OCI-LY1 (cell line): ENCODE measurements at regions not wholly inside any gene's neighbourhood (a gene's known extent, or its start where the extent isn't known, plus 50 kb on each side); places are given as distances from the start of the nearest gene placed in this dataset.

ENCODE experiments used
- H2AFZ ChIP-seq: fragments of 200-600 bp; sonication (generic), shearing (Covaris generic); 2 replicates; pipeline ENCODE4 v1.6.0; 2014; ENCODE audit warnings: antibody characterized with exemption, mild to moderate bottlenecking, low read length
- H3F3A ChIP-seq: fragments of 200-600 bp; sonication (generic), shearing (Covaris generic); 2 replicates; pipeline ENCODE4 v1.6.0; 2014; ENCODE audit warnings: mild to moderate bottlenecking, antibody characterized with exemption, low read length, moderate library complexity; ENCODE audit not compliant: insufficient read depth
- H3K27ac ChIP-seq: fragments of 200-600 bp; sonication (generic); 2 replicates; pipeline ENCODE4 v1.5.1; 2014; ENCODE audit warnings: low read length, mixed run types, mild to moderate bottlenecking, low read depth; ENCODE audit not compliant: poor library complexity, severe bottlenecking
- H3K27me3 ChIP-seq: fragments of 200-600 bp; sonication (generic); 2 replicates; pipeline ENCODE4 v1.6.0; 2014; ENCODE audit warnings: antibody characterized with exemption, mild to moderate bottlenecking, low read length, moderate library complexity; ENCODE audit not compliant: insufficient read depth
- H3K36me3 ChIP-seq: fragments of 200-600 bp; sonication (generic); 2 replicates; pipeline ENCODE4 v1.6.1; 2014; ENCODE audit warnings: mild to moderate bottlenecking, antibody characterized with exemption, low read length, moderate library complexity, mixed read lengths; ENCODE audit not compliant: insufficient read depth
- H3K4me1 ChIP-seq: fragments of 200-600 bp; sonication (generic); 2 replicates; pipeline ENCODE4 v1.5.1; 2014; ENCODE audit warnings: mild to moderate bottlenecking, low read length, moderate library complexity; ENCODE audit not compliant: insufficient read depth, severe bottlenecking
- H3K4me2 ChIP-seq: fragments of 200-600 bp; sonication (generic), shearing (Covaris generic); 2 replicates; pipeline ENCODE4 v1.6.1; 2014; ENCODE audit warnings: low read length
- H3K4me3 ChIP-seq: fragments of 200-600 bp; sonication (generic); 2 replicates; pipeline ENCODE4 v1.5.1; 2014; ENCODE audit warnings: low read length, low read depth, mild to moderate bottlenecking, mixed read lengths; ENCODE audit not compliant: poor library complexity, severe bottlenecking
- H3K79me2 ChIP-seq: fragments of 200-600 bp; shearing (Covaris generic); 2 replicates; pipeline ENCODE4 v1.6.1; 2016; ENCODE audit warnings: mixed run types, low read length, mixed read lengths; ENCODE audit not compliant: insufficient read depth
- H3K9ac ChIP-seq: fragments of 200-600 bp; sonication (generic), shearing (Covaris generic); 2 replicates; pipeline ENCODE4 v1.6.1; 2014; ENCODE audit warnings: mild to moderate bottlenecking, low read length, mixed read lengths
- H3K9me2 ChIP-seq: fragments of 200-600 bp; sonication (generic), shearing (Covaris generic); 2 replicates; pipeline ENCODE4 v1.6.1; 2014; ENCODE audit warnings: low read depth, mild to moderate bottlenecking, low read length, mixed read lengths
- H3K9me3 ChIP-seq: fragments of 200-600 bp; shearing (Covaris generic); 2 replicates; pipeline ENCODE4 v1.6.1; 2014; ENCODE audit warnings: low read length, mixed read lengths
- H4K20me1 ChIP-seq: fragments of 200-600 bp; sonication (generic), shearing (Covaris generic); 2 replicates; pipeline ENCODE4 v1.6.0; 2016; ENCODE audit warnings: mild to moderate bottlenecking, low read length; ENCODE audit not compliant: insufficient read depth
- EZH2 ChIP-seq: fragments of 200-600 bp; sonication (generic), shearing (Covaris generic); IDR thresholded peaks from 2 replicates; pipeline ENCODE4 v1.8.0; 2017; ENCODE audit warnings: borderline replicate concordance, mixed run types, mild to moderate bottlenecking, antibody characterized with exemption, low read length, moderate library complexity, mixed read lengths
- TF ChIP-seq, protein P1 (sequence below): fragments of 200-600 bp; sonication (generic), shearing (Covaris generic); IDR thresholded peaks from 2 replicates; pipeline ENCODE4 v1.5.1; 2017; ENCODE audit warnings: mild to moderate bottlenecking, antibody characterized with exemption, low read length, moderate library complexity, mixed read lengths

DNA sequence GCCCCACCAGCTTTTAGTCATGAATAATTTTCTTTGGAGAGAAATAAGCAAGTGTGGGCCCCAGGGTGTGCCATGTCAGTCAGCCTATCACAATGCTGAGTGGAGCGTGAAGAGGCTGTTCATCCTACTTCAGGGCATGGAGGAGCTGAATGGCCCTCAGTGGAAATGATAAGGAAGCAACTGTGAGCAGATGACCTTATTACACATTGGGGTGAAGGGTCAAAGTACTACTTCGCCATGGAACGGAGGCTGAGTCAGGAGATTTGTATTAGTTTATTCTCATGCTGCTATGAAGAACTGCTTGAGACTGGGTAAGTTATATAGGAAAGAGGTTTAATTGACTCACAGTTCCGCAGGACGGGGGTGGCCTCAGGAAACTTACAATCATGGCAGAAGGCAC, 231.0 kb upstream of the ADAMTS16 start:
- H3K79me2 ChIP-seq: no peaks in the 10 kb centered on the region
- no peaks in the 10 kb centered on the region for H3F3A ChIP-seq
- no peaks in the 10 kb centered on the region for H3K9me2 ChIP-seq
- H3K4me3 ChIP-seq: no peak overlapping the region
- H3K27me3 ChIP-seq: 0 out of 2 replicates have a peak, but pooled peaks cover 3% of the 10 kb centered on the region
- H3K27ac ChIP-seq: no peak overlapping the region
- TF ChIP-seq, protein P1, sequence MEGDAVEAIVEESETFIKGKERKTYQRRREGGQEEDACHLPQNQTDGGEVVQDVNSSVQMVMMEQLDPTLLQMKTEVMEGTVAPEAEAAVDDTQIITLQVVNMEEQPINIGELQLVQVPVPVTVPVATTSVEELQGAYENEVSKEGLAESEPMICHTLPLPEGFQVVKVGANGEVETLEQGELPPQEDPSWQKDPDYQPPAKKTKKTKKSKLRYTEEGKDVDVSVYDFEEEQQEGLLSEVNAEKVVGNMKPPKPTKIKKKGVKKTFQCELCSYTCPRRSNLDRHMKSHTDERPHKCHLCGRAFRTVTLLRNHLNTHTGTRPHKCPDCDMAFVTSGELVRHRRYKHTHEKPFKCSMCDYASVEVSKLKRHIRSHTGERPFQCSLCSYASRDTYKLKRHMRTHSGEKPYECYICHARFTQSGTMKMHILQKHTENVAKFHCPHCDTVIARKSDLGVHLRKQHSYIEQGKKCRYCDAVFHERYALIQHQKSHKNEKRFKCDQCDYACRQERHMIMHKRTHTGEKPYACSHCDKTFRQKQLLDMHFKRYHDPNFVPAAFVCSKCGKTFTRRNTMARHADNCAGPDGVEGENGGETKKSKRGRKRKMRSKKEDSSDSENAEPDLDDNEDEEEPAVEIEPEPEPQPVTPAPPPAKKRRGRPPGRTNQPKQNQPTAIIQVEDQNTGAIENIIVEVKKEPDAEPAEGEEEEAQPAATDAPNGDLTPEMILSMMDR: no peak
- no peak for TF ChIP-seq EZH2
- no peak overlapping the region for H3K4me2 ChIP-seq
- H3K9ac ChIP-seq: no peak overlapping the region
- no peaks in the 10 kb centered on the region for H4K20me1 ChIP-seq
- H2AFZ ChIP-seq: no peak overlapping the region
- no peaks in the 10 kb centered on the region for H3K9me3 ChIP-seq
- no peaks in the 10 kb centered on the region for H3K36me3 ChIP-seq
- no peaks in the 10 kb centered on the region for H3K4me1 ChIP-seq

DNA sequence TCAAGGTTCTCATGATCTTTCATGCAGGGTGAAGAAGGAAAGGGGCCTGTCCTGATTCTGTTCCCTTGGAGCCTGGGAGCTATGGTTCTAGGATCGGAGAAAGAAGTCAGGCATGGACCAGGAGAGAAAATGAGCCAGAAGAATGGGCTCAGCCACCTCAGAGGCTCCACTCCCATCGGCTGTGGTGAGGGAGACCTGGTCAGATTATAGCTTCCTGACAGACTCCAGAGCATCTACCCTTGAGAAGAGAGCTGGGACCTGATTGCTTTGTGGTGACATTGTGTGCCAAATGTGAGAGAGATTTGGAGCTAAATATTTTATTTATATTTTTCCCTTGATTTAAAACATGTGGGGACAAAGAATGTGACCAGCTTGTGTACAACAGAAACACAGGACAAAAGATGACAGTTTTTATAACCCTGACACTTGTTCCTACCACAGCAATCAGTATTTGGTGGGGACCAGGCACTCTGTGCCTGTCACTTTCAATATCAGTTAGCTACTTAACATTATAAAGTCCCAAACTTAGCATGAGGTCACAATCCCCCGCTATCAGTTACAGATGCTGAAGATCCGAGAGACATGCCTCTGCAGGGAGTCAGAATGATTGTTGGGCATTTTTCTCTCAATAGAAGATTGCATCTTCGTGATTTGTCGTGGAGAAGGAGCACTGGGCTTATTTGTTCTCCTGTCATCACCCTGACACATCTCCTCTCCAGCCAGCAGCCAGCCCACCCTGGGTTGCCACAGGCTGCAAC, 228.3 kb upstream of the ADAMTS16 start:
- Histone ChIP-seq H2AFZ (no peak overlapping the region), H3K4me3 (no peak overlapping the region), H3K9ac (no peak overlapping the region), H4K20me1 (no peaks in the 10 kb centered on the region), H3K9me2 (no peaks in the 10 kb centered on the region), H3F3A (no peaks in the 10 kb centered on the region), H3K4me2 (no peak overlapping the region), H3K4me1 (no peaks in the 10 kb centered on the region), H3K27me3 (no peaks in the 10 kb centered on the region), H3K9me3 (no peaks in the 10 kb centered on the region), H3K27ac (no peak overlapping the region), H3K79me2 (no peaks in the 10 kb centered on the region), H3K36me3 (no peaks in the 10 kb centered on the region)
- TF ChIP-seq, protein P1: no peak
- TF ChIP-seq EZH2: no peak

DNA sequence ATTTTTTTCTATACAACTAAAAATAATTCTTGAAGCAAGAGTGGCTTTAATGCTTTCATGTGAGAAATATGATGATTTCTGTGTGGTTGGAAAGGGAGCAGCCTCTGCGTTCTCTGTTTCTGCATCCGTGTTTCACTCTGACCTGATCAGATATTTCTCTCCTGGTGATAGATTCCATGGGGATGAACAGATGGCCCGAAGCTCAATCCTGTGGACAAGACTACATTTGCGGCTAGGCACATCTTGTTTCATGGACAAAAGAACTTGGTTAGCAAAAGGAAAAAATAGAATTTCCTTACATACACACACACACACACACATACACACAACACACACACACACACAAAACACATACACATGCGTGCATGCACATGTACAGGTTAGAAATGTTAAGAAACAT, 218.2 kb upstream of the ADAMTS16 start:
- Histone ChIP-seq H3K9me2 (no peaks in the 10 kb centered on the region), H3K4me2 (no peak overlapping the region), H3K4me3 (no peak overlapping the region), H3K27me3 (no peaks in the 10 kb centered on the region), H3K36me3 (no peaks in the 10 kb centered on the region), H3K79me2 (no peaks in the 10 kb centered on the region), H3F3A (no peaks in the 10 kb centered on the region), H4K20me1 (no peaks in the 10 kb centered on the region), H3K9me3 (no peaks in the 10 kb centered on the region), H2AFZ (no peak overlapping the region), H3K4me1 (no peaks in the 10 kb centered on the region), H3K9ac (no peak overlapping the region), H3K27ac (no peak overlapping the region)
- TF ChIP-seq EZH2: no peak
- TF ChIP-seq, protein P1: no peak
